GM18861 (cell line): ENCODE measurements at regions not wholly inside any gene's neighbourhood (a gene's known extent, or its start where the extent isn't known, plus 50 kb on each side); places are given as distances from the start of the nearest gene placed in this dataset.
"Not testable (repeated sequence)": the region's sequence is repeated elsewhere in the genome, so short reads cannot be mapped to it uniquely, and the experiment has no call there.

ENCODE experiments used
- ATAC-seq: cut with Tn5 transposase; IDR thresholded peaks from one replicate; pipeline ENCODE4 v1.9.1; 2021; ENCODE audit not compliant: unreplicated experiment

- no peak for ATAC-seq
Observed at GRCh38 chr1:61028136-61028535, 54.2 kb upstream of the NFIA start.

- ATAC-seq: not testable (repeated sequence)
Observed at GRCh38 chr1:61018068-61018467, 64.3 kb upstream of the NFIA start.

GRCh38 chr1:61017651-61018050 is 64.7 kb upstream of the NFIA start:
- no peak for ATAC-seq

GRCh38 chr1:61013946-61014667 is 68.3 kb upstream of the NFIA start:
- ATAC-seq: no peak

GRCh38 chr1:61013189-61013945 is 69.0 kb upstream of the NFIA start:
- no peak for ATAC-seq

GRCh38 chr1:61012341-61012761 is 70.0 kb upstream of the NFIA start:
- ATAC-seq: no peak

- no peak for ATAC-seq
Observed at GRCh38 chr1:61011561-61012263, 70.6 kb upstream of the NFIA start.

GRCh38 chr1:61007534-61008364 is 74.6 kb upstream of the NFIA start:
- ATAC-seq: no peak

- ATAC-seq: no peak
Observed at GRCh38 chr1:61005614-61006580, 76.5 kb upstream of the NFIA start.

GRCh38 chr1:61004262-61005003 is 77.9 kb upstream of the NFIA start:
- no peak for ATAC-seq

- ATAC-seq: no peak
Observed at GRCh38 chr1:61000327-61000726, 82.0 kb upstream of the NFIA start.

- no peak for ATAC-seq
Observed at GRCh38 chr1:60998786-60999185, 83.6 kb upstream of the NFIA start.

GRCh38 chr1:60994828-60995492 is 87.4 kb upstream of the NFIA start:
- no peak for ATAC-seq

- no peak for ATAC-seq
Observed at GRCh38 chr1:60994369-60994768, 88.0 kb upstream of the NFIA start.

- no peak for ATAC-seq
Observed at GRCh38 chr1:60992165-60992564, 90.2 kb upstream of the NFIA start.

- ATAC-seq: no peak
Observed at GRCh38 chr1:60990714-60991090, 91.7 kb upstream of the NFIA start.

GRCh38 chr1:60989749-60990713 is 92.3 kb upstream of the NFIA start:
- no peak for ATAC-seq

GRCh38 chr1:60988891-60989290 is 93.5 kb upstream of the NFIA start:
- no peak for ATAC-seq
